IMR-90 (cell line): ENCODE measurements at regions not wholly inside any gene's neighbourhood (a gene's known extent, or its start where the extent isn't known, plus 50 kb on each side); places are given as distances from the start of the nearest gene placed in this dataset.

Source experiments
- ATAC-seq: fragments of 200-7000 bp; cut with Tn5 transposase; 2 replicates; pipeline ENCODE4 v1.9.1; 2020; ENCODE audit warnings: low read depth, mild to moderate bottlenecking, moderate library complexity
- BruUV-seq: library from RNA; stranded (reverse); fragments of 400-500 nt; replicated peaks from 2 replicates; lab custom pipeline; 2021; lab: Mats Ljungman, UMichigan
- CTCF ChIA-PET: fragments of 300-600 bp; formaldehyde crosslinking; extraction: SDS; loops from one replicate; lab custom pipeline; 2021; ENCODE audit warnings: antibody characterized with exemption; lab: Yijun Ruan, JAX
- POLR2A ChIA-PET: fragments of 300-600 bp; sonication (Branson Sonifier 250); formaldehyde crosslinking; loops from one replicate; lab custom pipeline; 2022; ENCODE audit warnings: antibody characterized with exemption; ENCODE audit not compliant: unreplicated experiment; lab: Charles Lee
- DNase-seq: peaks from one replicate; pipeline ENCODE4 v3.0.0; 2013
- H2AFZ ChIP-seq: replicated peaks from 2 replicates; pipeline ENCODE3; 2013; ENCODE audit warnings: low read length, mild to moderate bottlenecking; ENCODE audit not compliant: poor library complexity
- H2AK5ac ChIP-seq: 2 replicates; pipeline ENCODE4 v1.6.1; 2013; ENCODE audit warnings: low read depth, low read length, inconsistent platforms
- H2AK9ac ChIP-seq: replicated peaks from 2 replicates; pipeline ENCODE3; 2013; ENCODE audit warnings: mild to moderate bottlenecking, low read depth, low read length, moderate library complexity; ENCODE audit not compliant: poor library complexity
- H2BK120ac ChIP-seq: 2 replicates; pipeline ENCODE4 v1.6.1; 2013; ENCODE audit warnings: low read depth, low read length, inconsistent platforms
- H2BK15ac ChIP-seq: 3 replicates; pipeline ENCODE4 v1.6.1; 2013; ENCODE audit warnings: low read depth, low read length, inconsistent platforms
- H2BK20ac ChIP-seq: 2 replicates; pipeline ENCODE4 v1.6.1; 2013; ENCODE audit warnings: low read depth, mild to moderate bottlenecking, inconsistent platforms, low read length, moderate library complexity
- H2BK5ac ChIP-seq: 2 replicates; pipeline ENCODE4 v1.6.1; 2013; ENCODE audit warnings: mild to moderate bottlenecking, low read depth, low read length, inconsistent platforms; ENCODE audit not compliant: poor library complexity, severe bottlenecking
- H3K14ac ChIP-seq: replicated peaks from 2 replicates; pipeline ENCODE4 v1.6.1; 2013; ENCODE audit warnings: low read depth, low read length, inconsistent platforms
- H3K18ac ChIP-seq: 2 replicates; pipeline ENCODE4 v1.6.1; 2013; ENCODE audit warnings: low read depth, low read length, control low read depth
- H3K23ac ChIP-seq: 2 replicates; pipeline ENCODE4 v1.6.1; 2013; ENCODE audit warnings: low read depth, low read length, inconsistent platforms
- H3K27ac ChIP-seq: 2 replicates; pipeline ENCODE4 v1.5.1; 2013; ENCODE audit warnings: mild to moderate bottlenecking, control low read depth, low read length; ENCODE audit not compliant: insufficient read depth
- H3K27me3 ChIP-seq: 2 replicates; pipeline ENCODE4 v1.6.1; 2013; ENCODE audit warnings: low read length; ENCODE audit not compliant: control insufficient read depth, insufficient read depth
- H3K36me3 ChIP-seq: 2 replicates; pipeline ENCODE4 v1.6.1; 2013; ENCODE audit warnings: low read length, mixed read lengths; ENCODE audit not compliant: control insufficient read depth, insufficient read depth
- H3K4ac ChIP-seq: 2 replicates; pipeline ENCODE4 v1.6.1; 2013; ENCODE audit warnings: low read depth, low read length, inconsistent platforms
- H3K4me1 ChIP-seq: 2 replicates; pipeline ENCODE4 v1.6.1; 2013; ENCODE audit warnings: low read length, mixed read lengths; ENCODE audit not compliant: control insufficient read depth, insufficient read depth
- H3K4me2 ChIP-seq: 2 replicates; pipeline ENCODE4 v1.6.1; 2013; ENCODE audit warnings: low read depth, mild to moderate bottlenecking, control low read depth, low read length, moderate library complexity
- H3K4me3 ChIP-seq: 2 replicates; pipeline ENCODE4 v1.5.1; 2013; ENCODE audit warnings: low read depth, mild to moderate bottlenecking, control low read depth, low read length, moderate library complexity; ENCODE audit not compliant: insufficient read depth
- H3K56ac ChIP-seq: 2 replicates; pipeline ENCODE4 v1.6.1; 2013; ENCODE audit warnings: low read length, inconsistent platforms; ENCODE audit not compliant: insufficient read depth; ENCODE audit errors: extremely low read depth
- H3K79me1 ChIP-seq, 2 experiments: 2 replicates each; pipeline ENCODE4 v1.6.1; 2013; ENCODE audit warnings: low read length in 2 of 2, inconsistent platforms in 1 of 2, low read depth in 1 of 2
- H3K9ac ChIP-seq: 2 replicates; pipeline ENCODE4 v1.6.1; 2013; ENCODE audit warnings: low read depth, low read length, control low read depth
- H3K9me1 ChIP-seq: 2 replicates; pipeline ENCODE4 v1.6.1; 2013; ENCODE audit warnings: low read length, inconsistent platforms; ENCODE audit not compliant: insufficient read depth
- H3K9me3 ChIP-seq: 2 replicates; pipeline ENCODE4 v1.6.1; 2013; ENCODE audit warnings: low read length; ENCODE audit not compliant: control insufficient read depth, insufficient read depth
- H4K20me1 ChIP-seq: 2 replicates; pipeline ENCODE4 v1.6.1; 2013; ENCODE audit warnings: low read length, inconsistent platforms; ENCODE audit not compliant: insufficient read depth
- H4K5ac ChIP-seq: 2 replicates; pipeline ENCODE4 v1.6.1; 2013; ENCODE audit warnings: mild to moderate bottlenecking, low read depth, low read length, control low read depth
- H4K8ac ChIP-seq, 2 experiments: 2 replicates each; pipeline ENCODE4 v1.6.1; 2013; ENCODE audit warnings: low read depth in 2 of 2, low read length in 2 of 2, control low read depth in 1 of 2, inconsistent platforms in 1 of 2
- H4K91ac ChIP-seq: 2 replicates; pipeline ENCODE4 v1.6.1; 2013; ENCODE audit warnings: low read depth, low read length, inconsistent platforms; ENCODE audit not compliant: insufficient read depth
- CEBPB ChIP-seq: IDR thresholded peaks from 2 replicates; pipeline ENCODE4 v1.6.1; 2012; ENCODE audit warnings: low read depth, low read length, improper control_type of control experiment
- CHD1 ChIP-seq: IDR thresholded peaks from 2 replicates; pipeline ENCODE4 v1.6.1; 2012; ENCODE audit warnings: low read depth, low read length, improper control_type of control experiment
- CTCF ChIP-seq: conservative IDR thresholded peaks from 2 replicates; pipeline ENCODE4 v1.5.1; 2012; ENCODE audit warnings: mild to moderate bottlenecking, low read depth, low read length, improper control_type of control experiment
- ELK1 ChIP-seq: fragments of 150-350 bp; IDR thresholded peaks from 2 replicates; pipeline ENCODE4 v1.6.1; 2016; ENCODE audit warnings: low read depth, mild to moderate bottlenecking, low read length, moderate library complexity, borderline replicate concordance
- FOS ChIP-seq: fragments of 150-350 bp; IDR thresholded peaks from 2 replicates; pipeline ENCODE4 v1.6.1; 2016; ENCODE audit warnings: low read depth, low read length
- MAFK ChIP-seq: IDR thresholded peaks from 2 replicates; pipeline ENCODE4 v1.6.1; 2012; ENCODE audit warnings: low read depth, low read length, improper control_type of control experiment
- MAZ ChIP-seq: IDR thresholded peaks from 2 replicates; pipeline ENCODE4 v1.6.1; 2012; ENCODE audit warnings: low read depth, mild to moderate bottlenecking, low read length, improper control_type of control experiment, moderate library complexity, borderline replicate concordance
- MXI1 ChIP-seq: IDR thresholded peaks from 2 replicates; pipeline ENCODE4 v1.6.1; 2012; ENCODE audit warnings: low read depth, mild to moderate bottlenecking, low read length, moderate library complexity, borderline replicate concordance
- RAD21 ChIP-seq: IDR thresholded peaks from 2 replicates; pipeline ENCODE4 v1.6.1; 2012; ENCODE audit warnings: low read length, improper control_type of control experiment
- RFX5 ChIP-seq: IDR thresholded peaks from 2 replicates; pipeline ENCODE4 v1.8.0; 2012; ENCODE audit warnings: low read depth, mild to moderate bottlenecking, low read length, moderate library complexity
- SMC3 ChIP-seq: fragments of 150-350 bp; IDR thresholded peaks from 2 replicates; pipeline ENCODE4 v1.6.1; 2016; ENCODE audit warnings: low read depth, mild to moderate bottlenecking, antibody characterized with exemption, low read length, moderate library complexity
- USF2 ChIP-seq: fragments of 150-350 bp; IDR thresholded peaks from 2 replicates; pipeline ENCODE4 v1.6.1; 2017; ENCODE audit warnings: mild to moderate bottlenecking, antibody characterized with exemption, low read length, low read depth
- WGBS, 2 experiments: methylation state at CpG; one replicate each; pipeline versions ENCODE4 v1.1.5 to v1.1.7; 2013; ENCODE audit warnings: missing lambda C conversion rate in 2 of 2; ENCODE audit not compliant: insufficient read length in 1 of 2; ENCODE audit errors: extremely low coverage in 2 of 2; 5-methylcytosine and 5-hydroxymethylcytosine counted together
- dilution Hi-C: fragments of 300-500 bp; cut with HindIII; formaldehyde crosslinking; loops from one replicate; pipeline ENCODE4 v1.14.3; 2018; ENCODE audit warnings: low sequenced_read_pairs; ENCODE audit not compliant: unreplicated experiment
- in situ Hi-C: fragments of 300-500 bp; cut with MboI; formaldehyde crosslinking; loops from 3 replicates; pipeline ENCODE4 v1.14.3; 2019; ENCODE audit warnings: low sequenced_read_pairs, inconsistent platforms, mixed read lengths
- intact Hi-C: fragments of 100-400 bp; cut with micrococcal nuclease; formaldehyde crosslinking; loops from 2 replicates; pipeline ENCODE4 v1.10.0; 2022

- H2BK5ac ChIP-seq = no peak overlapping the region
- no peaks in the 10 kb centered on the region for H4K20me1 ChIP-seq
- H3K4ac ChIP-seq = no peak overlapping the region; the same call in 1 of the 2 replicates
- BruUV-seq = no TSS peak
- no peak overlapping the region for H4K8ac ChIP-seq
- H2BK120ac ChIP-seq = no peak overlapping the region
- intact Hi-C loops (no loop called here), dilution Hi-C loops (no loop called here), in situ Hi-C loops (no loop called here)
- no peak overlapping the region for H2BK20ac ChIP-seq
- H2AFZ ChIP-seq = no peak overlapping the region
- peak overlapping the region; percentile 77 for H2AK5ac ChIP-seq
- DNase-seq = no peak
- H3K4me3 ChIP-seq = no peak overlapping the region
- ChIA-PET CTCF (no interaction called here), POLR2A (interaction anchor here (0.6 kb wide), 1 partner anchor 20 kb away, joined by 4 read pairs; no protein-coding TSS in a partner anchor)
- H3K23ac ChIP-seq = no peak overlapping the region
- H3K9me3 ChIP-seq = no peaks in the 10 kb centered on the region
- no peaks in the 10 kb centered on the region for H3K4me1 ChIP-seq
- H3K4me2 ChIP-seq = no peak overlapping the region
- 90% methylated on average over 6 of the region's 21 CpGs; no CpG with 5 or more reads in 1 of the 2 experiments for WGBS, 2 experiments
- TF ChIP-seq CEBPB (no peak), ELK1 (no peak), USF2 (no peak), RFX5 (no peak), CHD1 (no peak), MAZ (no peak), FOS (no peak), RAD21 (no peak), MXI1 (no peak), SMC3 (no peak), MAFK (no peak), CTCF (no peak)
- no peaks in the 10 kb centered on the region for H3K36me3 ChIP-seq
- no peak overlapping the region for H4K91ac ChIP-seq
- no peak overlapping the region for H4K5ac ChIP-seq
- H3K14ac ChIP-seq = no peak overlapping the region
- no peaks in the 10 kb centered on the region for H3K79me1 ChIP-seq
- no peak overlapping the region for H3K9ac ChIP-seq
- H3K56ac ChIP-seq = no peak overlapping the region
- no peak overlapping the region for H3K27ac ChIP-seq
- no peak overlapping the region for H3K18ac ChIP-seq
- H2BK15ac ChIP-seq = no peak overlapping the region
- no peak overlapping the region for H2AK9ac ChIP-seq
- H3K27me3 ChIP-seq = no peaks in the 10 kb centered on the region
- ATAC-seq = no peak
- peaks cover 8% of the 10 kb centered on the region; the same call in 1 of the 2 replicates for H3K9me1 ChIP-seq
Observed at GRCh38 chr21:38743772-38744529, 61.8 kb upstream of the ETS2 start.
